Endothelial cell of umbilical vein (primary cell): ENCODE measurements at regions not wholly inside any gene's neighbourhood (a gene's known extent, or its start where the extent isn't known, plus 50 kb on each side); places are given as distances from the start of the nearest gene placed in this dataset.

Source experiments
- CTCF ChIP-seq, 2 donors: IDR thresholded peaks; 1 replicate in 1 of 2; 2 replicates in 1 of 2; pipeline ENCODE4 v1.5.1; 2011; ENCODE audit warnings: low read length in 2 of 2, mild to moderate bottlenecking in 2 of 2, moderate library complexity in 2 of 2, control low read depth in 1 of 2, inconsistent platforms in 1 of 2, low read depth in 1 of 2; ENCODE audit not compliant: insufficient read depth in 1 of 2; ENCODE audit errors: extremely low read depth in 1 of 2
- EZH2 ChIP-seq: IDR thresholded peaks from 2 replicates; pipeline ENCODE4 v1.6.1; 2012; ENCODE audit warnings: borderline replicate concordance, low read depth, mild to moderate bottlenecking, moderate library complexity, low read length, inconsistent platforms; ENCODE audit not compliant: severe bottlenecking
- GATA2 ChIP-seq: IDR thresholded peaks from 2 replicates; pipeline ENCODE4 v1.7.0; 2011; ENCODE audit warnings: low read depth, mild to moderate bottlenecking, moderate library complexity, mixed read lengths, low read length; ENCODE audit not compliant: insufficient read length, insufficient read depth
- MAX ChIP-seq: IDR thresholded peaks from 2 replicates; pipeline ENCODE4 v1.6.1; 2011; ENCODE audit not compliant: insufficient read depth, insufficient read length
- MYC ChIP-seq: IDR thresholded peaks from one replicate; pipeline ENCODE4 v1.6.1; 2011; ENCODE audit warnings: mild to moderate bottlenecking, low read depth, low read length
- POLR2A ChIP-seq: IDR thresholded peaks from 2 replicates; pipeline ENCODE4 v1.6.1; 2012; ENCODE audit warnings: low read depth, mild to moderate bottlenecking, control low read depth, low read length
- POLR2AphosphoS5 ChIP-seq: IDR thresholded peaks from 2 replicates; pipeline ENCODE4 v1.6.1; 2012; ENCODE audit warnings: low read depth, mild to moderate bottlenecking, control low read depth, low read length, moderate library complexity; ENCODE audit not compliant: insufficient read depth

- TF ChIP-seq EZH2 (no peak), MAX (no peak), POLR2A (no peak), CTCF (IDR thresholded peaks at IDR 0.05; ENCODE audit: extremely low read depth in 1 of 2, insufficient read depth in 1 of 2, low read depth in 1 of 2, low read length in 2 of 2) (no peak), GATA2 (no peak), MYC (no peak), POLR2AphosphoS5 (no peak)
Observed at GRCh38 chr5:115432691-115433090, 111.9 kb downstream of the FEM1C start.
